ENCODE measurements at regions not wholly inside any gene's neighbourhood (a gene's known extent, or its start where the extent isn't known, plus 50 kb on each side); places are given as distances from the start of the nearest gene placed in this dataset.
"Not testable (repeated sequence)": the region's sequence is repeated elsewhere in the genome, so short reads cannot be mapped to it uniquely, and the experiment has no call there.

GRCh38 chr18:70936160-70936559 is 647.3 kb downstream of the SOCS6 start:
- no peak for DNase-seq

- DNase-seq, result no peak
These were observed 643.3 kb downstream of the SOCS6 start for GRCh38 chr18:70931942-70932814.

GRCh38 chr18:70920840-70921374 is 632.1 kb downstream of the SOCS6 start:
- no peak for DNase-seq

GRCh38 chr18:70907673-70908072 is 618.8 kb downstream of the SOCS6 start:
- no peak for DNase-seq

GRCh38 chr18:70892381-70892780 is 603.5 kb downstream of the SOCS6 start:
- no peak for DNase-seq

- DNase-seq, result no peak
These were observed 581.4 kb downstream of the SOCS6 start for GRCh38 chr18:70870292-70870691.

GRCh38 chr18:70848329-70848728 is 559.5 kb downstream of the SOCS6 start:
- DNase-seq, result no peak

GRCh38 chr18:70840649-70841048 is 551.8 kb downstream of the SOCS6 start:
- no peak for DNase-seq

GRCh38 chr18:70827632-70828031 is 538.8 kb downstream of the SOCS6 start:
- no peak for DNase-seq

GRCh38 chr18:70826571-70826970 is 537.7 kb downstream of the SOCS6 start:
- no peak for DNase-seq

- DNase-seq, result no peak
These were observed 533.8 kb downstream of the SOCS6 start for GRCh38 chr18:70822691-70823090.

GRCh38 chr18:70822117-70822516 is 533.3 kb downstream of the SOCS6 start:
- DNase-seq, result no peak

- DNase-seq, result no peak
These were observed 519.7 kb downstream of the SOCS6 start for GRCh38 chr18:70808481-70809056.

- DNase-seq, result peak; percentile 58
These were observed 493.1 kb downstream of the SOCS6 start for GRCh38 chr18:70781860-70782453.

GRCh38 chr18:70766254-70766653 is 477.4 kb downstream of the SOCS6 start:
- not testable (repeated sequence) for DNase-seq

GRCh38 chr18:70762812-70763211 is 474.0 kb downstream of the SOCS6 start:
- DNase-seq, result no peak

GRCh38 chr18:70758780-70759179 is 469.9 kb downstream of the SOCS6 start:
- DNase-seq, result no peak

- DNase-seq, result no peak
These were observed 465.6 kb downstream of the SOCS6 start for GRCh38 chr18:70754486-70754885.

GRCh38 chr18:70732916-70733315 is 444.1 kb downstream of the SOCS6 start:
- no peak for DNase-seq

- no peak for DNase-seq
These were observed 443.3 kb downstream of the SOCS6 start for GRCh38 chr18:70732188-70732587.

- DNase-seq, result no peak
These were observed 431.8 kb downstream of the SOCS6 start for GRCh38 chr18:70720607-70721006.

- DNase-seq, result no peak
These were observed 420.9 kb downstream of the SOCS6 start for GRCh38 chr18:70709720-70710119.

GRCh38 chr18:70709144-70709543 is 420.3 kb downstream of the SOCS6 start:
- no peak for DNase-seq
